ENCODE measurements at regions not wholly inside any gene's neighbourhood (a gene's known extent, or its start where the extent isn't known, plus 50 kb on each side); places are given as distances from the start of the nearest gene placed in this dataset.

- TF ChIP-seq, protein P1, sequence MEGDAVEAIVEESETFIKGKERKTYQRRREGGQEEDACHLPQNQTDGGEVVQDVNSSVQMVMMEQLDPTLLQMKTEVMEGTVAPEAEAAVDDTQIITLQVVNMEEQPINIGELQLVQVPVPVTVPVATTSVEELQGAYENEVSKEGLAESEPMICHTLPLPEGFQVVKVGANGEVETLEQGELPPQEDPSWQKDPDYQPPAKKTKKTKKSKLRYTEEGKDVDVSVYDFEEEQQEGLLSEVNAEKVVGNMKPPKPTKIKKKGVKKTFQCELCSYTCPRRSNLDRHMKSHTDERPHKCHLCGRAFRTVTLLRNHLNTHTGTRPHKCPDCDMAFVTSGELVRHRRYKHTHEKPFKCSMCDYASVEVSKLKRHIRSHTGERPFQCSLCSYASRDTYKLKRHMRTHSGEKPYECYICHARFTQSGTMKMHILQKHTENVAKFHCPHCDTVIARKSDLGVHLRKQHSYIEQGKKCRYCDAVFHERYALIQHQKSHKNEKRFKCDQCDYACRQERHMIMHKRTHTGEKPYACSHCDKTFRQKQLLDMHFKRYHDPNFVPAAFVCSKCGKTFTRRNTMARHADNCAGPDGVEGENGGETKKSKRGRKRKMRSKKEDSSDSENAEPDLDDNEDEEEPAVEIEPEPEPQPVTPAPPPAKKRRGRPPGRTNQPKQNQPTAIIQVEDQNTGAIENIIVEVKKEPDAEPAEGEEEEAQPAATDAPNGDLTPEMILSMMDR (IDR thresholded peaks at IDR 0.05; ENCODE audit: low read depth, low read length): no peak
Measured at GRCh38 chr13:44270150-44270549, 103.5 kb upstream of the SERP2 start.

DNA sequence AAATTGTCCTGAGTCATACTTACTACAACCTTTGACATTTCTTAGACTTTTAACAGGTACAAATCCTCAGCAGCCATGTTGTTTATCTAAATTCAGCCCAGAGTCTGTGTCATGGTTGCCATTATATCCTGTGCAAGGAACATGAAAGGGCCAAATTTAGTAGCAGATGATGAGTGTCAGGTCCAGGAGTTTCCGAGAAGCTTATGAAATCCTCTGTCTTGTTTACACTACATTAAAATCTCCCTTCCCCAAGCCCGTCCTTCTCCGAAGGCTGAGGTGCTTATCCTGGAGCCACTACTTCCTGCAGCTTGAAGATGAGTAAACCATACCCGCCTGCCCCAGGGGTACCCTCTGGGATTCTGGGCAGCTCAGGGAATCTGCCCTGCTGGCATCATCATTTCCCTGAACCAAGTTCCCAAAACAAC, 102.6 kb upstream of the SERP2 start:
- no peak overlapping the region for H3K4me3 ChIP-seq (replicated peaks in 1 of 2; ENCODE audit: low read depth in 2 of 2, low read length in 2 of 2)
- TF ChIP-seq, protein P1 (IDR thresholded peaks at IDR 0.05; ENCODE audit: low read depth, low read length): no peak
- DNase-seq (ENCODE audit: low read depth in 2 of 2): peak; percentile 23 to 74

More at GRCh38 chr13:44270150-44270549, 103.5 kb upstream of the SERP2 start:
- no peak overlapping the region for H3K4me3 ChIP-seq (replicated peaks in 1 of 2; ENCODE audit: low read depth in 2 of 2, low read length in 2 of 2)
- no peak for DNase-seq (ENCODE audit: low read depth in 2 of 2)

DNA sequence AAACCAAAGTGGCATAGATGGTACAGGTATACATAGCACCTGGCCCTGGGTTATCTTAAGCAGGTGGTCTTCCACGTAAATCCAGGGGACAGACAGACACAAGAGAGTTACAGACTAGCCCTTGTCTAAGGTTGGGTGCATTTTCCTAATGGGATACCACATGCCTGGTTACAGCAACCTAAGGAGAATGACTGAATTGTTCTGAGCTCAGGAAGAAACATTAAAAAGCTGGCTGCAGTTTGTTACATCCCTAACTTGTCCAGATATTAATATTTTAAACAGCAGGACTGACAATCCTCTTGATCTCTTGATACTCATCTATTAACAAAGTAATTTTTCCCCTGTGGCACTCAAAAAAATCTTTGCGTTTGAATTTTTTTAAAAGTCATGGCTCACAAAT, 102.2 kb upstream of the SERP2 start:
- TF ChIP-seq, protein P1 (IDR thresholded peaks at IDR 0.05; ENCODE audit: low read depth, low read length): no peak
- DNase-seq (ENCODE audit: low read depth in 2 of 2): no peak
- H3K4me3 ChIP-seq (replicated peaks in 1 of 2; ENCODE audit: low read depth in 2 of 2, low read length in 2 of 2): no peak overlapping the region

GRCh38 chr13:44271915-44272341, 101.7 kb upstream of the SERP2 start:
- TF ChIP-seq, protein P1 (IDR thresholded peaks at IDR 0.05; ENCODE audit: low read depth, low read length): no peak
- DNase-seq (ENCODE audit: low read depth in 2 of 2): peak in 1 of 2 donors; percentile 22
- no peak overlapping the region for H3K4me3 ChIP-seq (replicated peaks in 1 of 2; ENCODE audit: low read depth in 2 of 2, low read length in 2 of 2)

DNA sequence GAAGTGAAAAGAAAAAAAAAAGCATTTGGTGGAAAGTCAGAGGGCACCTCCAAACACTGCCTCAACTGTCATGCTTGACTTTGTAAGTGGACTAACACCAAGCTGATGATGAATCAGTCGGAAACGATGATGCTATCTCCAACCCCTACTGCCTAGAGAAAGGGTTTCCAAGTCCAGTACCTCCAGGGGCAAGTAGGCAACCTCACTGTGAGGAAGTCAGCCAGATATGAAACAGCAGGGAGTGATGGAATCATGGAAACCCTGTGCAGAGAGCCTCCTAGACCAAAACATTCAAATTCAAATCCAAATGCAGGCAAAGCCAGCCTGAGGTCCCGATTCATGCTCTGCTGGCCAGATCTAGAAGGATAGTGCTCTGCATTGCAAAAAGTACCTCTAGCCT, 100.9 kb upstream of the SERP2 start:
- TF ChIP-seq, protein P1 (IDR thresholded peaks at IDR 0.05; ENCODE audit: low read depth, low read length): no peak

GRCh38 chr13:44273216-44273615, 100.4 kb upstream of the SERP2 start:
- TF ChIP-seq, protein P1 (IDR thresholded peaks at IDR 0.05; ENCODE audit: low read depth, low read length): no peak
- DNase-seq (ENCODE audit: low read depth in 2 of 2): no peak
- H3K4me3 ChIP-seq (replicated peaks in 1 of 2; ENCODE audit: low read depth in 2 of 2, low read length in 2 of 2): no peak overlapping the region

More for the DNA sequence above, 100.9 kb upstream of the SERP2 start:
- H3K4me3 ChIP-seq (replicated peaks in 1 of 2; ENCODE audit: low read depth in 2 of 2, low read length in 2 of 2): no peak overlapping the region
- DNase-seq (ENCODE audit: low read depth in 2 of 2): peak; percentile 39 to 51

Data from cardiac fibroblast (primary cell).